ENCODE measurements at regions not wholly inside any gene's neighbourhood (a gene's known extent, or its start where the extent isn't known, plus 50 kb on each side); places are given as distances from the start of the nearest gene placed in this dataset.

- intact Hi-C loops (cut with micrococcal nuclease), result no loop called here
These were observed 279.5 kb upstream of the KLF6 start for GRCh38 chr10:4064489-4064888.

DNA sequence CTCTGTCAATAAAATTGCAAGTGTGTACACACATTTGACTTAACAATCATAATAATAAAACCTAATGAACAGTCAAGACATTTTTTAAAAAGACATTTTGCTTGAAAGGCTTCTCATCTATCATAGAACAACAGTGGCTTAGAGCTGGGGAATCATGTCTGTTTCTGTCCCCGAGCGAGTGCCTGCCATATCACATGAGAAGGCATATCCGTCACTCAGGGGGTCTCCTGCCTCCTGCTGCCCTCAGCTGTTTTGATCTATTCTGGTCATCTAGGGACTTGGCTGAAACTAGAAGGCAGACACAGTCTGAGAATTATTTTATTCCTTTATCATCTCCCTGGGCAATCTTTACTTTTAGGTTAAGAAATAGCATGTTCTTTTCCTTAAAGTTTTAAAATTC is 278.7 kb upstream of the KLF6 start:
- intact Hi-C loops (cut with micrococcal nuclease), result no loop called here

- intact Hi-C loops (cut with micrococcal nuclease), result no loop called here
These were observed 277.7 kb upstream of the KLF6 start for GRCh38 chr10:4062751-4063150.

DNA sequence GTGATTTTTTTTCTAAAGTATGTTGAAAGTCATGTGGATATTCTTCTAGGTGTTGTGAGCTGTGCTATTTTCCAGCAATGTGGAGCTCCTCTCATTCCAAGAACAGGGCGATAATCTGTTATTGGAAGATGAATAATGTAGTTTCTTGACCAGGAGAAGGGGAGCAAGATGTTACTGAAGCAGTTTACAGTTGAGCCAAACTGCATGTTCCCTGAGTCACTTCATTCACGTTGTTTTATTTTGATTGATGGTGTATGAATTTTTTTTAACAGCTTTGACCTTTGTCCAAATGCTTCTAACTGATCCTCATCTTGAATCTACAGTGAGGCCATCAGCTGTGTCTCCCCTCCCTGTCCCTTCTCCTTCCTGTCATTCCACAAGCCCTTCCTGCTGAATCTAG is 277.1 kb upstream of the KLF6 start:
- intact Hi-C loops (cut with micrococcal nuclease), result no loop called here

GRCh38 chr10:4061441-4061951 is 276.5 kb upstream of the KLF6 start:
- intact Hi-C loops (cut with micrococcal nuclease), result no loop called here

DNA sequence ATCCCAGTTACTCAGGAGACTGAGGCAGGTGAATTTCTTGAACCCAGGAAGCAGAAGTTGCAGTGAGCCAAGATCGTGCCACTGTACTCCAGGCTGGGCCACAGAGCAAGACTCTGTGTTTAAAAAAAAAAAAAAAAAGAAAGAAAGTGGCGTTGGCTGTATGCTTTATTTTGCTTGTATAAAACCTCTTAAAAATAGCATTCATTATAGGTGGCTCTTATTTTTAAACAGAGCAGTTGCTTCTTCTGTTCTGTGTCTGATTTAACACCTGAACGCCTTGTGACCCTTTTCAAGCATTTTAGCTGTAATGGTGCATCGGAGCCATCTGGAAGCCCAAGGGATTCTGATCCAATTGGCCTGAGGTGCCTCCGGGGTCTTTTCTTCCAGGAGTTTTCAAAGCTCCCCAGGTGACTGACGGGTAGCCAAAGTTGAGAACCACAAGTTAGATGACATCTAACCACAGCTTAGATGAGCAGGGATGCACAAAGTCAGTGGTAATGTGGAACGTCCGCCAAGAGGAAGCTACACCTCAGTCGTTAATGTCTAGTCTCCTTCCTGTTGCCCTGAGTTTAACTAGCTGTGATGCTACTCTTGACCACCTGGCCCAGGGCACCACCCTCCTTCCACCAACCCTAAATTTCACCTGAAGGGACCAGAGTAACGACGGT is 274.6 kb upstream of the KLF6 start:
- intact Hi-C loops (cut with micrococcal nuclease), result no loop called here

GRCh38 chr10:4058514-4059029 is 273.6 kb upstream of the KLF6 start:
- intact Hi-C loops (cut with micrococcal nuclease), result no loop called here

DNA sequence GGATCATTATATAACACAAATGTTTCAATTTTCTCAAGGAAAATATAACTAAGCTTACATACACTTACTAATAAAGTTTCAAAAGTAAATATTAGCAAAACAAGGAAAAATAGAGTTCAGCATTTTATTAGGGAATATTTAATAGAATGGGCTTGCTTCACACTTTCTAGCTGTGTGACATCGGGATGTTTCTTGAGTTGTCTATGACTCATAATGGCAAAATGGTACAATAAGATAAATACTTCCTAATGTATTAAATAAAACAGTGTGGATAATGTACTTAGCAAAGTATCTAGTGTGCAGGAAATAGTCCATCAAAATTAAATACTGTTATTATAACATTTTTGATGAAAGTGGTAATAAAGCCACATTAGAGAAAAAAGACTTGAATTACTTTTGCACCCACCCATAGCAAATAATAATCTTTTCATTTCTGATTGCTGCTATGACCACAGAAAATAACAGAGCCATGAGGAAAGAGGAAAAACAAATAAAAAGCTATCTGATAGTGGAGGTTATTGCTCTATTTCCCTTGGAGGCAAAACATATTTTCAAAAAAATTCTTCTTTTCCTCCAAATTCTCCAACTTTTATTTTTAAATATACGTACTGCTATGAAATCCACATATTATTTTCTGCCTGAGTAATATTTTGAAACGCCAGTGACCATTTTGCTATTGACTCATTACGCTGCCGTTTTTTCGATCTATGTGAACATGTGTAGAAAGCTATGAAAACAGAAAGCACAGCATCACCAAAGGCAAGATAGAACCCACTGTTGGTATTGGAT is 272.9 kb upstream of the KLF6 start:
- intact Hi-C loops (cut with micrococcal nuclease), result no loop called here

DNA sequence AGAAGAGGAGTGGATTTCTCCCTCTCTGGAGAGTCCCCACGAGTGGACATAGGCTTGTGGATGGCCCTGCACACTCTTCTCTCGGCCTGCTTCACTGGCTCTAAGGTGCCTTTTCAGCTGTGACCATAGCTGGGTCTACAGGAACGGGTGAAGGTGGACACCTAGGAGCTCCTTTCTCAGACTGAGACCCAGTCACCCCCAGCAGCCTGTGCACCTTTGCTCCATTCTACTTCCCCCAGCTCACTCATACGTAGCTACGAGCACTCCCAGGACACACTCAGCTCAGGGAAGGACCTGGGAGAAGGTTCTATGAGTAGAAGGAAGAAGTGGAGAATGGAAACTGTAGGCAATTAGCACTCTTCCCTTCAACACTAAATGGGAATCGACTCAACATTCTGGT is 272.0 kb upstream of the KLF6 start:
- intact Hi-C loops (cut with micrococcal nuclease), result no loop called here

DNA sequence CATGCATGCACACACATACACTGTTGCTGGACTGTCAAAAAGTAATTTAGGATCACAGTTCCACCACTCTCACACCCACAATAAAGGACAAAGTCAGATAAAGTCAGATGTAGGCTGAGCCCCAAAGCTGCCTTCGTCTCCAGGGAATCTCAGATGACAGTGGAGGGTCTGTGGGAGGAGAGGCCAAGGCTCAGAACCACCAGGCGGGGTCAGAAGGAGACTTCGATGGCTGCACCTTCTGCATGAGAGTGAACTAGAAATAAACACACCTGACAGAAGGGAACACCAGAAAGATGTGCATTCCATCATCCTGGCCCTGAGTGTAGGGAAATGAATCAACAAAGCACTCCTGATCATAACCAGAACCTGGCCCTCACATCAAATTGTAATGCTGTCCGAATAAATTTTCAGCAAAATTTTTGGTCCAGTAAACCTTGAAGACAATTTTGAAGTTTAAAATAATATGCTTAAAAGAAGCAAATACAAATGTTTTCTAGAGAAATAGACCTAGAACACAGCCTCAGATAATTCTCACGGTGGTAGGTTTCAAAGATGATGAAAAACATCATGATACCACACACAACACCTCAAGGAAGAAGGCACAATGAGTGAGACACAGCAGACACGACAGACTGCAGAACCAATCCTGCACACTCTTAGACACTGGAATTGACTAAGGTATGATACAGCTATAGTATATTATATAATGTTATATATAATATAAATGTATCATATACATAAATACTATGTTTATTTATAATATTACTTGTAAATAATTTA is 269.8 kb upstream of the KLF6 start:
- intact Hi-C loops (cut with micrococcal nuclease), result no loop called here

- intact Hi-C loops (cut with micrococcal nuclease), result no loop called here
These were observed 268.9 kb upstream of the KLF6 start for GRCh38 chr10:4053940-4054339.

GRCh38 chr10:4051641-4052151 is 266.7 kb upstream of the KLF6 start:
- intact Hi-C loops (cut with micrococcal nuclease), result no loop called here

DNA sequence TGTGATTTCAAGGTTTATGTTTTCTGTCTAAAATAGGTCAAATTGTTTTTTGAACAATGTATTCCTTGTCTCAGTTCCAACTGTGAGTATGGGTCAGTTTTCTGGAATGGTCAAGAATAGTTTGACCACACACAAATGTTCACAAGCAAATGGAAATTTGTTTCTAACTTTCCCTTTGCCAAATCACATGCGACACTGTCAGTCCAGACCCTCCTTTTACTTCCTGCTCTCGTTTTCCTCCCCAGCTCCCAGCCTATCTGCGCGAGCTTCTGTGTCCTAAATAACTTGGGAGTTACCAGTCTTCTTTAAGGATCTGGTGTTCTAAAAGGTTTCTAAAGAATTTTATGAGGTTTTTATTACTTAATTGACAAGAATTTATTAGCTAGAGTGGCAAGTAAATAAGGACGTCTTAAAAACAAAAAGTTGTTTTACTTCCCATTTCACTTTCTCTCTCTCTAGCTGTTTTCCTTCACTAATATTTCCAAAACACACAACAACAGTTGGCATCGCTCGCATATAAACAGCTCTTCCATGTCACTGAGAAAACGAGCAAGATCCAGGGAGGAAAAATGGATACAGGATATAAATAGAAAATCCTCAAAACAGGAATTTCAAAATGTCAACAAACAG is 266.1 kb upstream of the KLF6 start:
- intact Hi-C loops (cut with micrococcal nuclease), result no loop called here

GRCh38 chr10:4050061-4050460 is 265.1 kb upstream of the KLF6 start:
- intact Hi-C loops (cut with micrococcal nuclease), result no loop called here

- intact Hi-C loops (cut with micrococcal nuclease), result no loop called here
These were observed 264.3 kb upstream of the KLF6 start for GRCh38 chr10:4049348-4049747.

GRCh38 chr10:4048236-4048864 is 263.3 kb upstream of the KLF6 start:
- intact Hi-C loops (cut with micrococcal nuclease), result no loop called here

GRCh38 chr10:4046712-4047354 is 261.8 kb upstream of the KLF6 start:
- intact Hi-C loops (cut with micrococcal nuclease), result no loop called here

GRCh38 chr10:4046030-4046429 is 261.0 kb upstream of the KLF6 start:
- intact Hi-C loops (cut with micrococcal nuclease), result no loop called here

- intact Hi-C loops (cut with micrococcal nuclease), result no loop called here
These were observed 259.1 kb upstream of the KLF6 start for GRCh38 chr10:4043897-4044665.
